Liver (tissue), 8 donors: ENCODE measurements at regions not wholly inside any gene's neighbourhood (a gene's known extent, or its start where the extent isn't known, plus 50 kb on each side); places are given as distances from the start of the nearest gene placed in this dataset.

ENCODE experiments used
- DNase-seq: peaks from one replicate; pipeline ENCODE4 v3.0.0-alpha.2; 2017; ENCODE audit warnings: low spot score
- H3K27ac ChIP-seq, 2 donors: one replicate each; pipeline ENCODE4 v1.7.0; 2013; ENCODE audit warnings: inconsistent platforms in 2 of 2, low read length in 2 of 2, control low read depth in 1 of 2, low read depth in 1 of 2, mild to moderate bottlenecking in 1 of 2
- H3K27me3 ChIP-seq, 4 donors: one replicate each; pipeline versions ENCODE4 v1.6.1 to v1.7.0; 2013; ENCODE audit warnings: low read length in 3 of 4, inconsistent platforms in 1 of 4, mild to moderate bottlenecking in 1 of 4, moderate library complexity in 1 of 4; ENCODE audit not compliant: control insufficient read depth in 4 of 4, insufficient read depth in 4 of 4
- H3K36me3 ChIP-seq, 4 donors: one replicate each; pipeline versions ENCODE4 v1.6.1 to v1.7.0; 2013; ENCODE audit warnings: low read length in 3 of 4, mild to moderate bottlenecking in 3 of 4, low read depth in 1 of 4, moderate library complexity in 1 of 4; ENCODE audit not compliant: control insufficient read depth in 4 of 4, insufficient read depth in 3 of 4
- H3K4me1 ChIP-seq, 4 donors: one replicate each; pipeline versions ENCODE4 v1.6.1 to v1.7.0; 2013; ENCODE audit warnings: low read length in 3 of 4, mild to moderate bottlenecking in 3 of 4, moderate library complexity in 1 of 4; ENCODE audit not compliant: control insufficient read depth in 4 of 4, insufficient read depth in 4 of 4
- H3K4me3 ChIP-seq, 3 donors: one replicate each; pipeline versions ENCODE4 v1.6.1 to v1.7.0; 2013; ENCODE audit warnings: low read length in 3 of 3, control low read depth in 1 of 3, low read depth in 1 of 3, mild to moderate bottlenecking in 1 of 3
- H3K9ac ChIP-seq, 2 donors: one replicate each; pipeline ENCODE4 v1.7.0; 2013; ENCODE audit warnings: low read length in 2 of 2, mild to moderate bottlenecking in 2 of 2, moderate library complexity in 2 of 2, control low read depth in 1 of 2, low read depth in 1 of 2
- H3K9me3 ChIP-seq, 4 donors: one replicate each; pipeline versions ENCODE4 v1.6.1 to v1.7.0; 2013; ENCODE audit warnings: low read length in 3 of 4; ENCODE audit not compliant: control insufficient read depth in 4 of 4
- EGR1 ChIP-seq, 2 donors: IDR thresholded peaks; 2 replicates each; pipeline ENCODE4 v1.6.1; 2016 to 2018; ENCODE audit warnings: antibody characterized with exemption in 2 of 2, low read depth in 2 of 2
- FOXA1 ChIP-seq: IDR thresholded peaks from 2 replicates; pipeline ENCODE4 v1.6.1; 2016; ENCODE audit warnings: antibody characterized with exemption
- FOXA2 ChIP-seq: IDR thresholded peaks from 2 replicates; pipeline ENCODE4 v1.6.1; 2016; ENCODE audit warnings: antibody characterized with exemption
- GABPA ChIP-seq, 2 donors: IDR thresholded peaks in 1 of 2; conservative IDR thresholded peaks in 1 of 2; 2 replicates each; pipeline ENCODE4 v1.6.1; 2016; ENCODE audit warnings: antibody characterized with exemption in 2 of 2, mild to moderate bottlenecking in 1 of 2, moderate library complexity in 1 of 2
- HNF4A ChIP-seq, 2 donors: conservative IDR thresholded peaks; 2 replicates each; pipeline ENCODE4 v1.6.1; 2016; ENCODE audit warnings: antibody characterized with exemption in 2 of 2, mild to moderate bottlenecking in 2 of 2
- HNF4G ChIP-seq: IDR thresholded peaks from 2 replicates; pipeline ENCODE4 v1.6.1; 2016; ENCODE audit warnings: antibody characterized with exemption
- JUND ChIP-seq, 2 donors: IDR thresholded peaks; 2 replicates each; pipeline ENCODE4 v1.6.1; 2016; ENCODE audit warnings: antibody characterized with exemption in 2 of 2
- NR2F2 ChIP-seq: IDR thresholded peaks from 2 replicates; pipeline ENCODE4 v1.6.1; 2016; ENCODE audit warnings: antibody characterized with exemption
- RAD21 ChIP-seq, 2 donors: IDR thresholded peaks; 2 replicates each; pipeline ENCODE4 v1.6.1; 2016; ENCODE audit warnings: antibody characterized with exemption in 2 of 2, mild to moderate bottlenecking in 2 of 2
- RXRA ChIP-seq, 2 donors: IDR thresholded peaks; 2 replicates each; pipeline ENCODE4 v1.6.1; 2017 to 2018; ENCODE audit warnings: antibody characterized with exemption in 2 of 2, mild to moderate bottlenecking in 1 of 2
- SP1 ChIP-seq: IDR thresholded peaks from 2 replicates; pipeline ENCODE4 v1.6.1; 2018; ENCODE audit warnings: antibody characterized with exemption, mild to moderate bottlenecking
- TAF1 ChIP-seq: conservative IDR thresholded peaks from 2 replicates; pipeline ENCODE4 v1.6.1; 2016; ENCODE audit warnings: antibody characterized with exemption, mild to moderate bottlenecking
- YY1 ChIP-seq: IDR thresholded peaks from 2 replicates; pipeline ENCODE4 v1.6.1; 2016; ENCODE audit warnings: antibody characterized with exemption, mild to moderate bottlenecking
- WGBS: extraction: QIAGEN DNeasy Blood & Tissue Kit; methylation state at CpG from one replicate; pipeline ENCODE4 v1.1.7; 2013; 5-methylcytosine and 5-hydroxymethylcytosine counted together
- TF ChIP-seq, protein P1 (sequence below): IDR thresholded peaks from 2 replicates; pipeline ENCODE4 v1.6.1; 2016; ENCODE audit warnings: antibody characterized with exemption, mild to moderate bottlenecking
- TF ChIP-seq, protein P2 (sequence below): IDR thresholded peaks from 2 replicates; pipeline ENCODE4 v1.6.1; 2016; ENCODE audit warnings: antibody characterized with exemption
- TF ChIP-seq, protein P3 (sequence below): IDR thresholded peaks from 2 replicates; pipeline ENCODE4 v1.6.1; 2016; ENCODE audit warnings: antibody characterized with exemption
- TF ChIP-seq, protein P4 (sequence below): fragments of 150-350 bp; IDR thresholded peaks from 2 replicates; pipeline ENCODE4 v1.5.1; 2017; ENCODE audit warnings: improper control_type of control experiment, low read depth, low read length; ENCODE audit not compliant: missing input control
- TF ChIP-seq, protein P5 (sequence below): IDR thresholded peaks from 2 replicates; pipeline ENCODE4 v1.6.1; 2016; ENCODE audit warnings: antibody characterized with exemption
- donor health status: healthy.
- donor health status: healthy.
- donor health status: healthy.
- donor health status: healthy.
- donor health status: healthy.

DNA sequence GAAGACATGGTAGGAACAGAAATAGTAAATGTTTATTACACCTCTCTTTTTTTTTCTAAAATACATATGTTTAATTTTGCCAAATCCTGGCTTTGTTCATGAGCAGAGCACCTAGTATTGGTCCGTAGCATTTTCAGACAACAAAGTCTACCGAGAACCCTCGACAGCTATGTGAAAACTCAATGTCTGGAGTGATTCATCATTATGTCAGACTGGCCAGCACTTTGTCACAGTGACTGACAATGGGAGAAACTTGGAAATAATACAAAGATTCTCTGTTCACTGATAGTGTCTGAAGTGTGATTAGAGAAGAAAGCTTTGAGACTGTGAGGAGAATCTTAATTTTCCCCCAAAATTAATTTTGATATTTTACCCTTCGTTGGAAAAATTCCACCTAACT lies 143.0 kb downstream of the HNMT start:
- Histone ChIP-seq H3K9me3 (no peaks in the 10 kb centered on the region), H3K9ac (no peak overlapping the region), H3K36me3 (no peaks in the 10 kb centered on the region), H3K4me1 (peaks cover 0 to 11% (median 4%) of the 10 kb centered on the region in 4 donors), H3K4me3 (no peak overlapping the region), H3K27me3 (no peaks in the 10 kb centered on the region), H3K27ac (no peak overlapping the region)
- WGBS, result 81% methylated on average over 4 of the region's 4 CpGs
- no peak for TF ChIP-seq GABPA (IDR thresholded peaks at IDR 0.05 in 1 of 2, conservative IDR thresholded peaks at IDR 0.05 in 1 of 2)
- TF ChIP-seq, protein P1, sequence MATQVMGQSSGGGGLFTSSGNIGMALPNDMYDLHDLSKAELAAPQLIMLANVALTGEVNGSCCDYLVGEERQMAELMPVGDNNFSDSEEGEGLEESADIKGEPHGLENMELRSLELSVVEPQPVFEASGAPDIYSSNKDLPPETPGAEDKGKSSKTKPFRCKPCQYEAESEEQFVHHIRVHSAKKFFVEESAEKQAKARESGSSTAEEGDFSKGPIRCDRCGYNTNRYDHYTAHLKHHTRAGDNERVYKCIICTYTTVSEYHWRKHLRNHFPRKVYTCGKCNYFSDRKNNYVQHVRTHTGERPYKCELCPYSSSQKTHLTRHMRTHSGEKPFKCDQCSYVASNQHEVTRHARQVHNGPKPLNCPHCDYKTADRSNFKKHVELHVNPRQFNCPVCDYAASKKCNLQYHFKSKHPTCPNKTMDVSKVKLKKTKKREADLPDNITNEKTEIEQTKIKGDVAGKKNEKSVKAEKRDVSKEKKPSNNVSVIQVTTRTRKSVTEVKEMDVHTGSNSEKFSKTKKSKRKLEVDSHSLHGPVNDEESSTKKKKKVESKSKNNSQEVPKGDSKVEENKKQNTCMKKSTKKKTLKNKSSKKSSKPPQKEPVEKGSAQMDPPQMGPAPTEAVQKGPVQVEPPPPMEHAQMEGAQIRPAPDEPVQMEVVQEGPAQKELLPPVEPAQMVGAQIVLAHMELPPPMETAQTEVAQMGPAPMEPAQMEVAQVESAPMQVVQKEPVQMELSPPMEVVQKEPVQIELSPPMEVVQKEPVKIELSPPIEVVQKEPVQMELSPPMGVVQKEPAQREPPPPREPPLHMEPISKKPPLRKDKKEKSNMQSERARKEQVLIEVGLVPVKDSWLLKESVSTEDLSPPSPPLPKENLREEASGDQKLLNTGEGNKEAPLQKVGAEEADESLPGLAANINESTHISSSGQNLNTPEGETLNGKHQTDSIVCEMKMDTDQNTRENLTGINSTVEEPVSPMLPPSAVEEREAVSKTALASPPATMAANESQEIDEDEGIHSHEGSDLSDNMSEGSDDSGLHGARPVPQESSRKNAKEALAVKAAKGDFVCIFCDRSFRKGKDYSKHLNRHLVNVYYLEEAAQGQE, result no peak
- TF ChIP-seq, protein P2, sequence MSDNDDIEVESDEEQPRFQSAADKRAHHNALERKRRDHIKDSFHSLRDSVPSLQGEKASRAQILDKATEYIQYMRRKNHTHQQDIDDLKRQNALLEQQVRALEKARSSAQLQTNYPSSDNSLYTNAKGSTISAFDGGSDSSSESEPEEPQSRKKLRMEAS, result no peak
- DNase-seq, result no peak

DNA sequence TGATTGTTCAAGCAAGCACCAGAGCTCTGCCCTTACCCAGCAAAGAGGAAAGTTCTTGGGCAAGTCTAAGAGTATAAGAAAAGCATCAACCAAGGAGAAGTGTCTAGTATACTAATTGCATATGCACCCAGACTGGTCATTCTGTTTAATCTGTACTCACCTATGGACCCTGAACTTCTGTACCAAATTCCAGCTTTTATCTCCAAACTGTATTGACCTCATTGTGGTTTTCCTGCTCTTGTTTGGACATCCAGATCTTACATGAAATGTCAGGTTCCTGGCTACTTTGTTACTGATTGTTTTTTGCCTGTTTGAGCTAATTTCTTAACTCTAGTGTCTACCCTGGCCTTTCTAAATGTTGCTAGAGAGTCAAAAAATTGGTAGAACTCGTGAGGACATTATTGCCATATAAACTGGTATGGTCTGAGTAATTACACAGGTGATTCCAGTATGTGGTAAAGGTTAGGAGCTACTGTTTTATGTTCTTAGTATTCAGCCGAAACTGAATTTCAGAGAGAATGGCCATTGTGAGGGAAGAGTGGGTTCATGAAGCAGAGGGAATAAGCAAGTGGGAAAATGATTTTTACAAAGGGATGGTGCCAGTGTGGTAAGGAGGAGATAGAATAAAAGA lies 146.3 kb downstream of the HNMT start:
- H3K9me3 ChIP-seq, result no peaks in the 10 kb centered on the region
- H3K27ac ChIP-seq, result peak overlapping the region in 1 of 2 donors; percentile 29
- WGBS, result 51% methylated on average over 2 of the region's 2 CpGs
- no peak overlapping the region for H3K9ac ChIP-seq
- no peak for DNase-seq
- peaks cover 0 to 11% (median 4%) of the 10 kb centered on the region in 4 donors for H3K4me1 ChIP-seq
- H3K27me3 ChIP-seq, result no peaks in the 10 kb centered on the region
- H3K36me3 ChIP-seq, result no peaks in the 10 kb centered on the region
- H3K4me3 ChIP-seq, result no peak overlapping the region
- TF ChIP-seq HNF4A (conservative IDR thresholded peaks at IDR 0.05) (peak; percentile 99 to 100), GABPA (IDR thresholded peaks at IDR 0.05 in 1 of 2, conservative IDR thresholded peaks at IDR 0.05 in 1 of 2) (no peak), NR2F2 (peak; percentile 18), JUND (IDR thresholded peaks at IDR 0.05) (peak; percentile 47 to 59), TAF1 (no peak), RAD21 (IDR thresholded peaks at IDR 0.05) (peak; percentile 40 to 53), HNF4G (peak; percentile 96), RXRA (IDR thresholded peaks at IDR 0.05) (peak; percentile 90 to 92), FOXA1 (no peak), FOXA2 (peak; percentile 60), EGR1 (IDR thresholded peaks at IDR 0.05; ENCODE audit: low read depth in 2 of 2) (no peak), SP1 (peak; percentile 84), YY1 (peak; percentile 48)
- TF ChIP-seq, protein P3, sequence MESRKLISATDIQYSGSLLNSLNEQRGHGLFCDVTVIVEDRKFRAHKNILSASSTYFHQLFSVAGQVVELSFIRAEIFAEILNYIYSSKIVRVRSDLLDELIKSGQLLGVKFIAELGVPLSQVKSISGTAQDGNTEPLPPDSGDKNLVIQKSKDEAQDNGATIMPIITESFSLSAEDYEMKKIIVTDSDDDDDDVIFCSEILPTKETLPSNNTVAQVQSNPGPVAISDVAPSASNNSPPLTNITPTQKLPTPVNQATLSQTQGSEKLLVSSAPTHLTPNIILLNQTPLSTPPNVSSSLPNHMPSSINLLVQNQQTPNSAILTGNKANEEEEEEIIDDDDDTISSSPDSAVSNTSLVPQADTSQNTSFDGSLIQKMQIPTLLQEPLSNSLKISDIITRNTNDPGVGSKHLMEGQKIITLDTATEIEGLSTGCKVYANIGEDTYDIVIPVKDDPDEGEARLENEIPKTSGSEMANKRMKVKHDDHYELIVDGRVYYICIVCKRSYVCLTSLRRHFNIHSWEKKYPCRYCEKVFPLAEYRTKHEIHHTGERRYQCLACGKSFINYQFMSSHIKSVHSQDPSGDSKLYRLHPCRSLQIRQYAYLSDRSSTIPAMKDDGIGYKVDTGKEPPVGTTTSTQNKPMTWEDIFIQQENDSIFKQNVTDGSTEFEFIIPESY, result peak; percentile 83
- TF ChIP-seq, protein P1, result peak; percentile 47
- TF ChIP-seq, protein P4, sequence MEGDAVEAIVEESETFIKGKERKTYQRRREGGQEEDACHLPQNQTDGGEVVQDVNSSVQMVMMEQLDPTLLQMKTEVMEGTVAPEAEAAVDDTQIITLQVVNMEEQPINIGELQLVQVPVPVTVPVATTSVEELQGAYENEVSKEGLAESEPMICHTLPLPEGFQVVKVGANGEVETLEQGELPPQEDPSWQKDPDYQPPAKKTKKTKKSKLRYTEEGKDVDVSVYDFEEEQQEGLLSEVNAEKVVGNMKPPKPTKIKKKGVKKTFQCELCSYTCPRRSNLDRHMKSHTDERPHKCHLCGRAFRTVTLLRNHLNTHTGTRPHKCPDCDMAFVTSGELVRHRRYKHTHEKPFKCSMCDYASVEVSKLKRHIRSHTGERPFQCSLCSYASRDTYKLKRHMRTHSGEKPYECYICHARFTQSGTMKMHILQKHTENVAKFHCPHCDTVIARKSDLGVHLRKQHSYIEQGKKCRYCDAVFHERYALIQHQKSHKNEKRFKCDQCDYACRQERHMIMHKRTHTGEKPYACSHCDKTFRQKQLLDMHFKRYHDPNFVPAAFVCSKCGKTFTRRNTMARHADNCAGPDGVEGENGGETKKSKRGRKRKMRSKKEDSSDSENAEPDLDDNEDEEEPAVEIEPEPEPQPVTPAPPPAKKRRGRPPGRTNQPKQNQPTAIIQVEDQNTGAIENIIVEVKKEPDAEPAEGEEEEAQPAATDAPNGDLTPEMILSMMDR, result no peak
- TF ChIP-seq, protein P2, result peak; percentile 50
- TF ChIP-seq, protein P5, sequence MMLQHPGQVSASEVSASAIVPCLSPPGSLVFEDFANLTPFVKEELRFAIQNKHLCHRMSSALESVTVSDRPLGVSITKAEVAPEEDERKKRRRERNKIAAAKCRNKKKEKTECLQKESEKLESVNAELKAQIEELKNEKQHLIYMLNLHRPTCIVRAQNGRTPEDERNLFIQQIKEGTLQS, result peak; percentile 21
